Lung (tissue), 11 donors: ENCODE measurements at regions not wholly inside any gene's neighbourhood (a gene's known extent, or its start where the extent isn't known, plus 50 kb on each side); places are given as distances from the start of the nearest gene placed in this dataset.

Source experiments
- ATAC-seq: fragments of 200-7000 bp; cut with Tn5 transposase; one replicate; pipeline ENCODE4 v1.9.1; 2020; ENCODE audit warnings: moderate number of reproducible peaks; ENCODE audit not compliant: insufficient read depth, low FRiP score
- DNase-seq, 3 donors: peaks; one replicate each; pipeline ENCODE4 v3.0.0-alpha.2; 2013 to 2017
- H3K27ac ChIP-seq, 2 donors: one replicate each; pipeline ENCODE4 v1.5.1; 2013; ENCODE audit warnings: mild to moderate bottlenecking in 2 of 2, moderate library complexity in 2 of 2, control low read depth in 1 of 2, inconsistent platforms in 1 of 2, low read depth in 1 of 2, low read length in 1 of 2
- H3K27me3 ChIP-seq, 3 donors: one replicate each; pipeline ENCODE4 v1.5.1; 2013; ENCODE audit warnings: low read length in 2 of 3; ENCODE audit not compliant: control insufficient read depth in 3 of 3, insufficient read depth in 3 of 3
- H3K36me3 ChIP-seq, 4 donors: one replicate each; pipeline ENCODE4 v1.5.1; 2013; ENCODE audit warnings: low read length in 4 of 4, mild to moderate bottlenecking in 1 of 4, moderate library complexity in 1 of 4; ENCODE audit not compliant: control insufficient read depth in 4 of 4, insufficient read depth in 4 of 4
- H3K4me1 ChIP-seq, 5 donors: one replicate each; pipeline ENCODE4 v1.5.1; 2013; ENCODE audit warnings: low read length in 5 of 5, mild to moderate bottlenecking in 2 of 5, moderate library complexity in 1 of 5; ENCODE audit not compliant: control insufficient read depth in 5 of 5, insufficient read depth in 5 of 5
- H3K4me3 ChIP-seq: one replicate; pipeline ENCODE4 v1.5.1; 2013; ENCODE audit warnings: mild to moderate bottlenecking, control low read depth, moderate library complexity
- H3K9ac ChIP-seq, 2 donors: one replicate each; pipeline ENCODE4 v1.5.1; 2013; ENCODE audit warnings: low read length in 2 of 2, control low read depth in 1 of 2; ENCODE audit not compliant: insufficient read depth in 1 of 2
- H3K9me3 ChIP-seq, 4 donors: one replicate each; pipeline ENCODE4 v1.5.1; 2013; ENCODE audit warnings: low read length in 3 of 4, mild to moderate bottlenecking in 1 of 4, moderate library complexity in 1 of 4; ENCODE audit not compliant: control insufficient read depth in 4 of 4, insufficient read depth in 3 of 4
- CTCF ChIP-seq: IDR thresholded peaks from 2 replicates; pipeline ENCODE4 v1.5.1; 2012; ENCODE audit warnings: mild to moderate bottlenecking; ENCODE audit errors: control extremely low read depth, extremely low read depth
- WGBS, 2 donors: extraction: QIAGEN DNeasy Blood & Tissue Kit; methylation state at CpG; one replicate each; pipeline ENCODE4 v1.1.7; 2013; 5-methylcytosine and 5-hydroxymethylcytosine counted together
- donor health status: control.
- donor health status: control.
- donor health status: Bipolar disorder and iron deficiency.
- donor health status: healthy.
- donor health status: DM: yes; HTN: yes; CAD: no.

- Histone ChIP-seq H3K27ac (no peak overlapping the region), H3K36me3 (no peaks in the 10 kb centered on the region), H3K4me1 (peaks cover 4 to 32% (median 13%) of the 10 kb centered on the region in 5 donors), H3K27me3 (no peaks in the 10 kb centered on the region), H3K9me3 (no peaks in the 10 kb centered on the region), H3K9ac (no peak overlapping the region), H3K4me3 (no peak overlapping the region)
- TF ChIP-seq CTCF = no peak
- no peak for ATAC-seq
- 75 to 79% methylated on average over 5 of the region's 5 CpGs for WGBS, 2 donors
- no peak for DNase-seq
These were observed 96.5 kb upstream of the KLF3 start for GRCh38 chr4:38567457-38567856.

- Histone ChIP-seq H3K4me1 (peaks cover 4 to 20% (median 13%) of the 10 kb centered on the region in 5 donors), H3K27ac (no peak overlapping the region), H3K27me3 (no peaks in the 10 kb centered on the region), H3K9me3 (no peaks in the 10 kb centered on the region), H3K36me3 (no peaks in the 10 kb centered on the region), H3K9ac (no peak overlapping the region), H3K4me3 (no peak overlapping the region)
- no peak for ATAC-seq
- DNase-seq = no peak
- no peak for TF ChIP-seq CTCF
- WGBS, 2 donors = 96 to 99% methylated on average over 3 of the region's 3 CpGs
These were observed 95.2 kb upstream of the KLF3 start for GRCh38 chr4:38568768-38569167.

GRCh38 chr4:38570647-38571276 is 93.2 kb upstream of the KLF3 start:
- no peak for ATAC-seq
- 86 to 93% methylated on average over 5 of the region's 5 CpGs for WGBS, 2 donors

More at GRCh38 chr4:38570647-38571276, 93.2 kb upstream of the KLF3 start:
- no peak for TF ChIP-seq CTCF
- no peak overlapping the region for H3K9ac ChIP-seq
- no peak overlapping the region for H3K4me3 ChIP-seq
- DNase-seq = no peak
- no peak overlapping the region for H3K27ac ChIP-seq
- no peaks in the 10 kb centered on the region for H3K9me3 ChIP-seq
- no peaks in the 10 kb centered on the region for H3K36me3 ChIP-seq
- no peaks in the 10 kb centered on the region for H3K27me3 ChIP-seq
- peaks cover 0 to 3% (median 2%) of the 10 kb centered on the region in 5 donors for H3K4me1 ChIP-seq
